HUES64 (cell line): ENCODE measurements at regions not wholly inside any gene's neighbourhood (a gene's known extent, or its start where the extent isn't known, plus 50 kb on each side); places are given as distances from the start of the nearest gene placed in this dataset.

ENCODE experiments used
- H3K27ac ChIP-seq: 2 replicates; pipeline ENCODE4 v1.7.0; 2013; ENCODE audit warnings: low read depth, low read length, inconsistent platforms
- H3K27me3 ChIP-seq: 2 replicates; pipeline ENCODE4 v1.6.1; 2013; ENCODE audit warnings: mild to moderate bottlenecking, low read length; ENCODE audit not compliant: insufficient read depth
- H3K36me3 ChIP-seq: 2 replicates; pipeline ENCODE4 v1.6.1; 2013; ENCODE audit warnings: mild to moderate bottlenecking, low read length; ENCODE audit not compliant: insufficient read depth
- H3K4me1 ChIP-seq: 2 replicates; pipeline ENCODE4 v1.6.1; 2013; ENCODE audit warnings: mild to moderate bottlenecking, low read length, moderate library complexity; ENCODE audit not compliant: insufficient read depth
- H3K4me3 ChIP-seq: 2 replicates; pipeline ENCODE4 v1.5.1; 2013; ENCODE audit warnings: mild to moderate bottlenecking, low read length, moderate library complexity
- H3K9ac ChIP-seq: 2 replicates; pipeline ENCODE4 v1.6.1; 2013; ENCODE audit warnings: mild to moderate bottlenecking, low read depth, low read length
- H3K9me3 ChIP-seq: 2 replicates; pipeline ENCODE4 v1.6.1; 2013; ENCODE audit warnings: low read depth, low read length; ENCODE audit not compliant: insufficient read depth
- WGBS: fragments of 150-250, 120-280 bp; methylation state at CpG from one replicate; pipeline ENCODE4 v1.1.7; 2013; ENCODE audit warnings: missing lambda C conversion rate; 5-methylcytosine and 5-hydroxymethylcytosine counted together

- H3K4me1 ChIP-seq, result peaks cover 2% of the 10 kb centered on the region; the same call in 1 of the 2 replicates
- no peak overlapping the region for H3K9ac ChIP-seq
- no peaks in the 10 kb centered on the region for H3K36me3 ChIP-seq
- no peaks in the 10 kb centered on the region for H3K27me3 ChIP-seq
- no peak overlapping the region for H3K4me3 ChIP-seq
- no peak overlapping the region for H3K27ac ChIP-seq
- 90% methylated on average over 13 of the region's 13 CpGs for WGBS
- H3K9me3 ChIP-seq, result peaks cover 5% of the 10 kb centered on the region; the same call in 1 of the 2 replicates
These were observed 168.6 kb downstream of the SS18 start for GRCh38 chr18:25921677-25922421.

- Histone ChIP-seq H3K27me3 (no peaks in the 10 kb centered on the region), H3K36me3 (no peaks in the 10 kb centered on the region), H3K9me3 (no peaks in the 10 kb centered on the region), H3K27ac (no peak overlapping the region), H3K4me1 (no peaks in the 10 kb centered on the region), H3K9ac (no peak overlapping the region), H3K4me3 (no peak overlapping the region)
- WGBS, result 79% methylated on average over 3 of the region's 4 CpGs
These were observed 174.5 kb downstream of the SS18 start for GRCh38 chr18:25915907-25916306.

GRCh38 chr18:25898965-25899364 is 191.4 kb downstream of the SS18 start:
- Histone ChIP-seq H3K9ac (no peak overlapping the region), H3K4me3 (no peak overlapping the region), H3K27ac (no peak overlapping the region), H3K27me3 (no peaks in the 10 kb centered on the region), H3K4me1 (peaks cover 3% of the 10 kb centered on the region; the same call in 1 of the 2 replicates), H3K36me3 (no peaks in the 10 kb centered on the region), H3K9me3 (no peaks in the 10 kb centered on the region)
- WGBS, result 90% methylated on average over 2 of the region's 2 CpGs

GRCh38 chr18:25896956-25897355 is 193.5 kb downstream of the SS18 start:
- no peaks in the 10 kb centered on the region for H3K27me3 ChIP-seq
- no peak overlapping the region for H3K9ac ChIP-seq
- H3K4me3 ChIP-seq, result no peak overlapping the region
- H3K36me3 ChIP-seq, result no peaks in the 10 kb centered on the region
- peaks cover 3% of the 10 kb centered on the region; the same call in 1 of the 2 replicates for H3K4me1 ChIP-seq
- 91% methylated on average over 4 of the region's 4 CpGs for WGBS
- no peaks in the 10 kb centered on the region for H3K9me3 ChIP-seq
- H3K27ac ChIP-seq, result no peak overlapping the region

DNA sequence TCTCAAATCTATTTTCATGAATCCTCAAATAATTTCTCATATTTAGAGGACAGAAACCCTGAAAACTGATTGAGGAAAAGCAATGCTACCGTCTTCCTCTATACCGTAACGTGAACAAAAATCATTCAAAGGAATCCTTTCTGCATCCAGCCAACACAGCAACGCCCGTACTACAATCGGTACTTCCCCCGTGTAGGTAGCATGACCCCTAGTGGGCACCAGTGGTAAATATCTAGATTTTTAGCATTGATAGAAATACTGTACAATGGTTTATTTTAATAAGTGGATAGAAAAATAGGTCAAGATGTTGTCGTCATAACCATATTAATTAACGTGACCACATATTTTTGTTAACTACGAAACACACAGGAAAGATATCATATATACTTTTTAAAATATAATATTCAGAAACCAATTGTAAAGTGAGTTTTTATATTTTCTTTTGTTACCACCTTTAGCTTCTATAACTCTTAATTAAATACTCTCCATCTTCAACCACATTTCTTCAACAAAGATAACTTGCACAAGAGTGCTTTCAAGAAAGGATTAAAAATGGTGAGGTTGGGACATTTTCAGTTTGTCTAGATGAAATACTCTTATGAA is 194.1 kb downstream of the SS18 start:
- no peak overlapping the region for H3K4me3 ChIP-seq
- H3K4me1 ChIP-seq, result peaks cover 3% of the 10 kb centered on the region; the same call in 1 of the 2 replicates
- WGBS, result 25% methylated on average over 7 of the region's 10 CpGs
- H3K9me3 ChIP-seq, result no peaks in the 10 kb centered on the region
- no peaks in the 10 kb centered on the region for H3K27me3 ChIP-seq
- H3K36me3 ChIP-seq, result no peaks in the 10 kb centered on the region
- H3K9ac ChIP-seq, result no peak overlapping the region
- H3K27ac ChIP-seq, result no peak overlapping the region

GRCh38 chr18:25895518-25895917 is 194.9 kb downstream of the SS18 start:
- Histone ChIP-seq H3K27me3 (no peaks in the 10 kb centered on the region), H3K4me1 (peaks cover 3% of the 10 kb centered on the region; the same call in 1 of the 2 replicates), H3K9ac (no peak overlapping the region), H3K27ac (no peak overlapping the region), H3K4me3 (no peak overlapping the region), H3K36me3 (no peaks in the 10 kb centered on the region), H3K9me3 (no peaks in the 10 kb centered on the region)
- WGBS, result 92% methylated on average over 3 of the region's 3 CpGs

DNA sequence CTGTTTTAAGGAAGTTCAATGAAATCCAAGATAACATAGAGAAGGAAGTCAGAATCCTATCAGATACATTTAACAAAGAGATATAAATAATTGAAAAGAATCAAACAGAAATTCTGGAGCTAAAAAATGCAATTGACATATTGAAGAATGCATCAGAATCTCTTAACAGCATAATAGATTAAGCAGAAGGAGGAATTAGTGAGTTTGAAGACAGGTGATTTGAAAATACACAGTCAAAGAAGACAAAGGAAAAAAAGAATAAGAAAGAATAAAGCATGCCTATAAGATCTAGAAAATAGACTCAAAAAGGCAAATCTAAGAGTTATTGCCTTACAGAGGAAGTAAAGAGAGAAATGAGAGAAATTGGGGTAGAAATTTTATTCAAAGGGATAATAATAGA is 204.1 kb downstream of the SS18 start:
- Histone ChIP-seq H3K4me3 (no peak overlapping the region), H3K27me3 (no peaks in the 10 kb centered on the region), H3K27ac (no peak overlapping the region), H3K36me3 (no peaks in the 10 kb centered on the region), H3K4me1 (peaks cover 10% of the 10 kb centered on the region), H3K9ac (no peak overlapping the region), H3K9me3 (peaks cover 4% of the 10 kb centered on the region; the same call in 1 of the 2 replicates)

DNA sequence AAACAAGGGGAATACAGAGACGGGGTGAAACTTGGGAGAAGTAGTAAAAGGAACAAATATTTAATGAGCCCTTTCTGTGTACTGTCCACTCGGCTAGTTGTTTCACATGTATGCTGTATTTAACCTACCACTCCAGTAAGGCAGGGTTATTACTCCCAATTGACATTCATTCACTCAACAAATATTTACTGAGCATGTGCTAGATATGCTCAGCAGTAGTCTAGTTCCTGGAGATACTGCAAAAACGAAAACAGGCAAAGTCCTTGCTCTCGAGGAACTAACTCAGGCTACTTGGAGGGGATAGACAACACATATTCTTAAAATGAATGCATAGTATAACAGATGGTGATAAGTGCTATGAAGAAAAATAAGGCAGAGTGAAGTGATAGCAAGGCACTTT is 207.3 kb downstream of the SS18 start:
- Histone ChIP-seq H3K9me3 (peaks cover 4% of the 10 kb centered on the region; the same call in 1 of the 2 replicates), H3K27ac (no peak overlapping the region), H3K4me3 (no peak overlapping the region), H3K27me3 (no peaks in the 10 kb centered on the region), H3K4me1 (peaks cover 10% of the 10 kb centered on the region), H3K36me3 (no peaks in the 10 kb centered on the region), H3K9ac (no peak overlapping the region)
- WGBS, result 88% methylated on average over 4 of the region's 4 CpGs

DNA sequence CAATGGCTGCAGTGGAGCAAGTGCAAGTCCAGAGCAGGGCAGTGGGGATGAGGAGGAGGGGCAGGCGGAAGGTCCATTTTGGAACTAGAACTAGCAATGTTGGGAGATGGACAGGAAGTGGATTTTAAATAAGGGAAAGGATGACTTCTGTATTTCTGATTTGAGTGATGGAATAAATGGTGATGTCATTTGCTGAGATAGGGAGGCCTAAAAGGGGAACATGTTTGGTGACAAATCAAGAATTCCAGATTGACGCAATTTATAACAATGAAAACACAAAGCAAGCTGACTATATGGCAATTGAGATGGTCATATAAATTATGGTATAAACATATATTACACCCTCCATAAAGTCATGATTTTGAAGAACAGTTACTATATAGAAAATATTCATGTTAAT is 209.3 kb downstream of the SS18 start:
- Histone ChIP-seq H3K27ac (no peak overlapping the region), H3K27me3 (no peaks in the 10 kb centered on the region), H3K4me3 (no peak overlapping the region), H3K9ac (no peak overlapping the region), H3K4me1 (peaks cover 10% of the 10 kb centered on the region), H3K36me3 (no peaks in the 10 kb centered on the region), H3K9me3 (peaks cover 1% of the 10 kb centered on the region; the same call in 1 of the 2 replicates)
- WGBS, result 97% methylated on average over 1 of the region's 2 CpGs

DNA sequence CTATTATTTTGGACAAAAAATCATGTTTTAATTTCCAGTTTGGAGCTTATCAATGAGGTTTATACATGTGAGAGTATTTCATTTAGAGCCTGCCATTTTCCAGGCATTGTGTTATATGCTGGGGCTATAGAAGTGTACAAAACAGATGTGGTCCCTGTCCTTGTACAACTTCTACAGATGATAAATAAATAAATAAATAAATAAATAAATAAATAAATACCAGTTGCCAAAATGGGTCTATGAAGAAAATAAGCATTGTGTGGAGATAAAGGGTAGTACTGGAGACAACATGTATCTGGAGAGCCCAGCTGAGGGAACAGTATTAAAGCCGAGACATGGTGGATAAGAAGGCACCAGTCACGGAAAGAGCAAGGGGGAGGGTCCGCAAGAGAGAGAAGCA is 210.0 kb downstream of the SS18 start:
- Histone ChIP-seq H3K9me3 (no peaks in the 10 kb centered on the region), H3K27ac (no peak overlapping the region), H3K4me1 (peaks cover 10% of the 10 kb centered on the region), H3K4me3 (no peak overlapping the region), H3K27me3 (no peaks in the 10 kb centered on the region), H3K9ac (no peak overlapping the region), H3K36me3 (no peaks in the 10 kb centered on the region)
- WGBS, result 90% methylated on average over 3 of the region's 3 CpGs

GRCh38 chr18:25876330-25876948 is 214.0 kb downstream of the SS18 start:
- Histone ChIP-seq H3K9me3 (no peaks in the 10 kb centered on the region), H3K4me1 (no peaks in the 10 kb centered on the region), H3K9ac (no peak overlapping the region), H3K4me3 (no peak overlapping the region), H3K27me3 (no peaks in the 10 kb centered on the region), H3K36me3 (no peaks in the 10 kb centered on the region), H3K27ac (no peak overlapping the region)
- WGBS, result 87% methylated on average over 7 of the region's 7 CpGs
